ENCODE measurements at regions not wholly inside any gene's neighbourhood (a gene's known extent, or its start where the extent isn't known, plus 50 kb on each side); places are given as distances from the start of the nearest gene placed in this dataset.
"Not testable (repeated sequence)": the region's sequence is repeated elsewhere in the genome, so short reads cannot be mapped to it uniquely, and the experiment has no call there.

DNA sequence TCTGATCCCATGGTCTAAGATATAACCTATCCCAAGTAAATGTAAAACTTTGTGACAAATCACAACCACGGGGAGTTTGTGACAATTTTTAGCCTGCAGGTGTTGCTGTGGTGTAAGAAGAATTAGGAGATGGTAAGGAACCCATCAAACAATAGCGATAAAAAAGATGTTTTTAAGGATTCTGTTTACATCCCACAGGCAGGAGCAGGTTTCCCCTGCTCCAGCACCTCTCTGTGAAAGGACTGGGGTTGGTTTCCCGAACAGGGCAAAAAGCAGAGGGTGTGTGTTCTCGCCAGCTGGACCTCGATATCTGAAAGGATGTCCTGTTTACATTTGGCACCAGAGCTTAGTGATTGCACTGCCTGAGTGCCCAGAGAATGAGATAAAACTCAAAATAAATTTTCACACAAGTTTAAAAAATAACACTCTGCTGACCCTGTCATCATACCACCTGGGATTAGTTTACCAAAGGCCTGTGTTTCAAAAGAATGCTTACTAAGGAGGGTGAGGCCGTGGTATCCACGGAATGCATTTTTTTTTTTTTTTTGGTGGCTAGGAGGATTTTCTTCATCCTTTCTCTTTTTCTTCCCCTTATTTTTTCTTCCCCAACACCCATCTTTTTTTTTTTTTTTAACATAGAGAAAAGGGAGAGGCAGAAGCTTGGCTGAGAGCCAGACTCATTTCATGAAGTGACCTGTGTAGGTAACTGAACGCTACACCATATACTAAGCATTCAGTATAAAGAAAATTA is 151.8 kb upstream of the DPH6 start:
- DNase-seq = no peak

DNA sequence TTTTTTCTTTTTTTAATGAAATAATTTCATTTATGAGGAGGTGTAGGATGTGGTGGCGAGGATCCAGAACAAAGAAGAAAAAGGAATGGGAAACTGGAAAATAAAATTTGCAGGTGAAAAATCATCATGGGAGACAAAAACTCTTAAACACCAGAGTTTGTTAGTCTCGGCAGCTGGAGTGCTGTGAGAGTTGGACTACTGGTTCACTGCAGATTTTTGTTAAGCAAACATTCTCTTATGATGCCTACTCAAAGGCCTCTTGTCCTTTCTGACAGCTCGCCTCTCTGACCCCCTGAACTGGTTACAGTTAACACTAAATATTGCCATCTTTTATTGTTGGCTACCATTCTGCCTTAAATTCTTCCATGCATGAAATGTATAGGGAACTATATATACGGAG is 152.4 kb upstream of the DPH6 start:
- DNase-seq = no peak

DNA sequence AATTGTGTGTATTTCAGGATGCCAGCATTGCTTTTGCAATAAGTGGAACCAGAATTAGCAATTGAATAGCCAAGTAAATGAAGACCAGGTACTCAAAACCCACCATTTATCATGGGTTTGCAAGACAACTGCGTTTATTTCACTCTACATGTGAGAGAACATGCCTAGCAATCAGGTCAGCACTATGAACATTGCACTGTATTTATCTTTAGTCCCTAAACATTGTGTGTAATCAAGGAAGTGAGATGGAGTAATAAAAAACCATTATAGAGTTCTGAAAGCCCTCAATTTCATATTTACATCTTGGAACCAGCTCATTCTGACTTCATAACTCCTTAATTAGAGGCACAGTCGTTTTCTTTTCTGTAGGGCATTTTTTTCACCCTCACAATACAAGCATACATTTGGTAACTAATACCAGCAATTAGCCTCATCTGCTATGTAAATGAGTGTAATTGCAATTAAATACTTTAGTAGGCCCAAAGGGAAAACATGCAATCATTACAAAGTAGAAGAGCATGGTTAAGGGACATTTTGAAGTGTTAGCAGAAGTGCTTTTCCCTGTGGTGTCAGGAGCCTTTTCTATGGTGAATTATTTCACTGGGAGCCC is 153.1 kb upstream of the DPH6 start:
- no peak for DNase-seq

DNA sequence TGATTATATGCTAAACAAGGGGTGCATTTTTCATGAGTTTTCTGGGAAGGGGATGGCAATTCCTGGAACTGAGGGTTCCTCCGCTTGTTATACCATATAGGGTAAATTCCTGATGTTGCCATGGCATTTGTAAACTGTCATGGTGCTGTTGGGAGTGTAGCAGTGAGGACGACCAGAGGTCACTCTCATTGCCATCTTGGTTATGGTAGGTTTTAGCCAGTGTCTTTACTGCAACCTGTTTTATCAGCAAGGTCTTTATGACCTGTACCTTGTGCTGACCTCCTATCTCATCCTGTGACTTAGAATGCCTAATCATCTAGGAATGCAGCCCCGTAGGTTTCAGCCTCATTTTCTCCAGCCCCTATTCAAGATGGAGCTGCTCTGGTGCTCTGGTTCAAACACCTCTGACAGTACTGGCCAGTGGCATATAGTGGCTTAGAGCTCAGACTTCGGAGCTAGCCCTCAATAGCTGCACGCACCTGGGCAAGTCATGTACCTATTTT is 154.2 kb upstream of the DPH6 start:
- not testable (repeated sequence) for DNase-seq

DNA sequence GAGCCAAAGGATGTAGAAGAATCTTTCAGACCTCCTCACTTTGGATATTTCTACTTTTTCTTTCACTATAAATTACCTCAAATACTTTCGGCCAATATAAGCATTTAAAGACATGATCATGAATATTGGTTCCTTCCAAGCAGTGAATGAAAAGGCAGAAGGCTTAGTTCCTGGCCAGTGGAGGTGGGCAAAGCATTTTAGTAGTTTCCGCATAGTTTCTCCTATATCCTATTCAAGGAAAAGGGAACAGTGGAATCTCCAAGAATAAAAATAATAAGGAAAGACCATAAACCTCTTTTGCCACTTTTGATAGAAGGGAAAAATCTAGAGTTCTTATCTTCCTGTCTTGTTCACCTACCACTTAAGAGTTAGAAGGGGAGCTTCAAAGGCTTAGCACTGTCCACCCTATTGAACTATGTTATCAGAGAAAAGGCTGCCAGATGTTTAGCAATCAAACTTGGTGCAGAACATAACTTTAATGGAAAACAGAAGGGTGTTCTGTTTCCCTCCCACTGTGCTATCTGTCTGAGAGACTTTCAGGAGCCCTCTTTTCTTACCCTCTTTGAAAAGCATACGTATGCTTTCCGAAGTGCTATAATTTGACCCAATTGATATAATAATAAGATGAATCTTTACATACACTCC is 155.6 kb upstream of the DPH6 start:
- no peak for DNase-seq

DNA sequence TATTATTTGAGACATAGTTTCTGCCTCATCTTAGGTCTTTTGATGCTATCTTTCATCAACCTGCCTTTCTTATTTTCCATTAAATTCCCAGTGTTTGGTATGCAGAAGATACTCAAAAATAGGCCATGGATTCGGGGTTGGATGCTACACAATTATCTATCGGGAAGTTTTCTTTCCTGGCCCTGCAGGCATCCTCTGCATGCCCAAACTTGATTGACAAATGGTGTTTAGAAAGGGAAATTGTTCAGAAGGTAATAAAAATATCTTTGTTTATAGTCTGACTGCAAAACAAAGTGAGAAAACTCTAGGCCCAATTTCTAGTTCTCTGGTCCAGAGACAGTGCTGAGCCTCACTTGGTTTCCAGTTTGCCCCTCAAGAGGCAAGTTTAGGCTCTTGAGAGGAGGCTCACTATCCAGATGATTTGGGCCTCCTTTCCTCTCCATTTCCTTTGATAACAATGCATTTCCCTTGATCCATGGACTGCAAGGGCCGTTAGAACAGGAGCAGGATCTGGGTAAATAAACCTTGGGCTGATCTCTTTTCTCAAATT is 157.1 kb upstream of the DPH6 start:
- DNase-seq = no peak

DNA sequence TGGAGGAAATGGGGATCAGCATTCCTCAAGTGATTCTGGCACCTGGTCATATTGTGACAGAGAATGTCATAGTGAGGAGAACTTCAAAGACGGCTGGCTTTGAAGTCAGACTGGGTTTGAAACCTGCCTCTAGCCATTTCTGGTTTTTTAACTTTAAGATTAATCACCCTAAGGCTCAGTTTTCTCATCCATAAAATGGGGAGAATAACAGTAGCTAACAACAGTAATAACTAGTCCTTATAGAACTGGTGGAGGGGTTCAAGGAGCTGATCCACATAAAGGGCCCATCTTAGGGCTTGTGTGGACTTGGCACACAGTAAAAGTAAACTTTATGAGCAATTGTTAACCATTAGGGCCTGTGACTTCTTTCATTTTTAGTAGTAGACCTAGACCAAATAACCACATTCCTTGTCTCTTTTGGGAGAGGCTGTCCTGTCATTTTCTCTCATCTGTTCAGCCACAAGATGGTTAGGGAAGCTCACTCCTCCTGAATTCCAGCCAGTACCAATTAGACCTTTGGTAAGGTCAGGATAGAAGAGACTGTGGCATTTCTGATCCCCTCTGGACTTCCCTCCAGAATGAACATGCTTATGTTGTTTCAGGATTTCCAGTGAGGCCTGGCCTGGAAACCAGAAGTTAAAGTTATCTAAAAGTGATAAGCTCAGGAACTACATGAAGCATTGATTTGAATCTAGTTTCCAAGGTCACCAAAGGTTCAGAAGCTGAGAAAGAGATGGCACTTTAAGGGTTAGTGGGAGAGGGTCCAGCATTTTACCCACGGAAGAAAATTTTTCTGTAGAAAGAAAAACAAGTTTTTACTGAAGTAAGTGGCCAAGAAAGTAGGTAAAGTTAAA is 159.3 kb upstream of the DPH6 start:
- DNase-seq = no peak

DNA sequence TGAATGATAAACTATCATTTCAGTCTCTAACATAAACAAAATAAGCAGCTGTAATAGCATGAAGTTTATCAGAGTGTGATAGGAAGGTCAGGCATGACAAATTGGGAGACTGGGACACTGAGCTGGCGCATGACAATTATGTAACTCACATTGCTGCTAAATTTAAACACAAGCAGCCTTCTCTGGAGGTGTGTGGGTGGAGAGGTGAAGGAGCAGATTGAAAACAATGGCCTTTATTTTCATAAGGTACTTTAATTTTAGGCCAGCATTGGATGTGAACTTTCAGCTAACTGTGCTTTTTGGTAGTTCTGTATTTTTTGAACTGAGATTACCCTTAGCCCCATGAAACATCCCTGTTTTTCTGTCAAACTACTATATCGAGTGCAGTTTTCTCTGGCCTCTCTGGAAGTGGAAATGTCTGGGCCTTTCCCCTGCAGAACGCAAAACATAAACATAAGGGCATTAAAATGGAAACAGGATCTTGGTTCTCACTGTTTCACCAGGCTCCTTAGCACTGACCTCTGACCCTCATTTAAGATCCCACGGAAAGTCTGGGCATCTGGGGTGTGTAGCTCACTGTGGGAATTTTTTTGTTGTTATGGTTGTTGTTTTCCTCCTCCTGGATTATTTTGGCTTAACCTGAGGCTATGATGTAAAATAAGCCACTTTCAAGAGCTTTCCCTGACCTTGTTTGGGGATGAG is 160.1 kb upstream of the DPH6 start:
- DNase-seq = no peak

DNA sequence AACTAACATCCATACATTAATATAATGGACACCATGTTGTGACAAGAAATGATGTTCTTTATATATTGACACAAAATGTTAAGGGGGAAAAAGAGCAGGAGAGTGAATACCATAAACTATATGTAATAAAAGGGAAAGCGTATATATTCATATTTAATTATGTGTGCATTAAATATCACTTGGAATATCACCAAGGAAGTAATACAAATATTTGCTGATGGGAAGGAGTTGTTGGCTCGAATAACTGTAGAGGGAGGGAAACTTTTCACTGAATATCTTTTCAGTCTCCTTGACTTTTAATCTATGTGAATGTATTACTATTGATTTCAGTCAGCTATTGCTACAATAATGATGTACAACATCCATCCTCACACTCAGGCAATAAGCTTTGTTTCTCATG is 167.0 kb upstream of the DPH6 start:
- no peak for DNase-seq

DNA sequence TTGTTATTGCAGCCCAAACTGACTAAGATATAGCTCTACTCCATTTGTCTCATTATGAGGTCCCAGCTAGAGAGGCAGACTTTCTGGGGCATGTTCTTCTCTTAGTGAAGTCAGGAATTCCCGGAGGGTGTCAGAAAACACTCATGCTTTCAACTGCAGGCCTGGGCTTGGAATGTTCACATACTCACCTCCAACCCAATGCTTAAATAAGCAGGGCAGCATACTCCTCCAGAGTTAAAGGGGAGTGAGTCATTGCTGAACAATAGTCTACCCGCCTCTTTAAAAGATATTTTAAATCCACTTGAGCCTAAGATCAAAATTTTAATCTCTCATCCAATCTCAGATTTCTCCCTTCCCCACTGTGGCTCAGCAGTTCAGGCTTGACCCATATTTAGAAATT is 167.8 kb upstream of the DPH6 start:
- DNase-seq = no peak

DNA sequence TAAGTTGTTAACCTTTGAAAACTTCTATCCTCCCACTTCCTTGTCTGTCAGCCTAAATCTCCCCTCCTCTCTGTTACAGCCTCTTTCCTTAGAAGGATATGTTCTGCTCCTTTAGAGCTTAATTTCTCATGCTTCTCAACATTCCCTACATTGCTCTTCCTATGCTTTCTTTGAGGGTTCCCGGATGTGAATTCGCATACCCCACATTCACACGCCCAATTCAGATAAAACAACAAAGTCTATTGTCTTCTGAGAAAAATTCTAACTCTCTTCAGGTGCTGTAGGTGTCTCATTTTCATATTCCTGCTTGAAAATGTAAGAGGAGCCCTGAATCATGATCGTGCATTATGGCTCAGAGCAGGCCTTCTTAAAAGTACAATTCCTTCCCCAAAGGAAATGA is 171.8 kb upstream of the DPH6 start:
- no peak for DNase-seq

DNA sequence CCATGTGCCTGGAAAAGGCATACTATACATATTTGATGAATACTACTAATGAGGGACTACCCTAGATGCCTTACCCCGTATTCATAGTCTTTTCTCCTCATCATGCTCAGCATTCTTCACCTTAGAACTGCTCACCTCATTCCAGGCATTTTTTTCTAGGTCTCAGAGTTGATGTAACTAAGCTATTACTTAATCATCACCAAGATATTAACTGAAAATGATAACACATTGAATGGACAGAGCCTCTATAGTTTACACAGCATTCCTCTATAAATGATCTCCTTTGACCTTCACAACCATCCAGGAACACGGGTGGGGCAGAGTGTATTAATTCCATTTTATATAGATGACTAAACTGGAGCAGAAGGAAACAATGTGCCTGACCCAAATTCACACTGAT is 174.1 kb upstream of the DPH6 start:
- DNase-seq = no peak

DNA sequence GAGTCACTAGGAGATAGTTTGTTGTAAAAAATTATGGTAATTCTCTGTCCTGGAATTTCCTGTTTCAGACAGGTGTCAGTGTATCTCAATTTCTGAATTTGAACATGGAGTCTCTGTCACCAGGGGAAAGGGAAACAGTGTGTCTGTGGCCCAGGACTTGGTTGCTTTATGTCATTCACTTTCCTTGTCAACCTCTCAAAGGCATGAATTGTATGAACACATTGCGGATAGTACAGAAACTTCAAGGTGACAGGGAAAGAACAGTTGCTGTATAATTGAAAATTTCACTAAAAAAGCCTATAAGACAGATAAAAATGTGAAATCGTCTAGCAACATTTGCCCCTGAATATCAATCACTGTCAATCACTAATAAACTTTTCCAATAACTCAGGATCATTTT is 175.0 kb upstream of the DPH6 start:
- no peak for DNase-seq

DNA sequence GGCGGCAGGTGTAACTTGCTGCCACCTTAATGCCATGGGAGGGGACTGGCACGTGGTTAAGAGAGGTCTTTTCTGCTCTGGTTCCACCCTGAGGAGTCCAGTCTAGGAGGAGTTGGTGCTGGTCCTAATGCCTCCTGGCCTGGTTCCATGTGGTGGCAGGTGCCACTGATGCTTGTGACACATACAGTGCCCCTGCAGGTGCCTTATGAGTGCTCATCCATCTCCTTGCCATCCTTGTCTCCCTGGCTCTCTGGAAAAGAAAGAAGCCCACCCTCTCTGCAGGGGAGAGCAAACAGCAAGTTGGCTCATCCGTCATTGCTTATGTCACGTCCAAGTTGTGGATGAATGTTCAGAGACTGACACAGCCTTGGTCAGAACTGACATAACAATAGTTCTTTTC is 175.8 kb upstream of the DPH6 start:
- DNase-seq = no peak

DNA sequence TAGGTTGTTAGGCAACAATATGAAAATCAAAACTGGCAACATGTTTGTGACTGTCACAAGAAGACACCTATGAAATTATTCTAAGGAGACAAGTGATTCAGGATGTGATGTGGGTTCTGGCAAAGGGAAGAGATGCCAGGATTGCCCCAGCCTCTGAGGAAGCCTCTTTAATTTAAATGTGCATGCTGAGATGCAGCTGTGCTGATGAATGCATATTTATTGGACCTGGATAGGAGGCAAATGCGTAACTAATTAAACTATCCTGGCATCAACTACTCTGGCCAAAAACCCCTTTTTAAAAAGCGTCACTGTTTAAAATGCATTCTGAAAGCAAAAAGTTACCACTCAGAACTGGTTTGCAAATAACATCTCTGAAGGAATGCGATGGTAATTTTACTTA is 176.5 kb upstream of the DPH6 start:
- DNase-seq = no peak

DNA sequence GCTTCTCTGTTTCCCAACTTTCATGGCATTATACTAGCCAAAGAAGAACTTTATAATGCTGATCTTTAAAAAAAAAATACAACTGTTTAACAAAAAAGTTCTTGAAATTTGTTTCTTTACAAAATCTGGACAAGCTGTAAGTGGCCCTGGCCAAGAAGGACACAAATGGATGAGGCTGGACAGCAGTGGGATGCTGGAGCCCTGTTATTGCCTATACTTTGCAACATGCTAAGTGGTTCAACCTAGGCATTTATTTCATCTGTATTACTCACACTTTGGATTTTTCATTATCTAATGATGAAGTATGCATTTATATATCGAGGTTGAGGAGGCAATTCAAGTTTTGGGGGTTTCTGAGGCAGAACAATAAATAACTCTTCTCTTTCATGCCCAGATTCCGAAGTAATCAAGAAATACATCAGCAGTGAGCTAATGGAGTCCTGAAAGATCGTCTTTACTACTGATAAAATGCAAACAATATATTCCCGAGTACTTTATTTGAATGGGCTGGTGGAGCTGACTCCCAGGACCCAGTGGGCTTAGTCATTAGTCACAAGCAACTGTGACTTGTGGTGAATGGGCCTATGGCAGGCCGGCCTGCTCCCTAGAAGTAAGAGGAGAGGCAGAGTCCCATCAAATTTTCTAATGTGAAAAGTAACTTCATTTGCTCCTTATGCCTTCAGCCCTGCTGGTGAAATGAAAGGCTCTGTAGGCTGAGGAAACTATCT is 177.3 kb upstream of the DPH6 start:
- no peak for DNase-seq

DNA sequence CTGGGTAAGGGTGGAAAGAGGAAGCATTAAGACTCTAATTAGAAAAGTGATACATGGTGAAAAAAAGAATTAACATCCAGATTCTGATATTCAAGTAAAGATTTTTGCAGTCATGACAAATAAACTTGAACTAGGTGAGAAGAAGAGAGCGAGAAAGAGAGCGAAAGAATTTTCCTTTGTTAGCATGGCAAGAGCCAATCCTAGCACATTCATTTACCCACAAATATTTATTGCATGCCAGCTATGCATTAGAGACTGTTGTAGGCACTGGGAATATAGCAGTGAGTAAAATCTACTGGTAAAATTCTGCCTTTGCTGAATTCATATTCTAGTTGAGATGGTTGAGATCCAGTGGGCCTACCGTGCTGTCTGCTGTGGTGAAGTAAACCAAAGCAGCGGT is 177.9 kb upstream of the DPH6 start:
- no peak for DNase-seq

DNA sequence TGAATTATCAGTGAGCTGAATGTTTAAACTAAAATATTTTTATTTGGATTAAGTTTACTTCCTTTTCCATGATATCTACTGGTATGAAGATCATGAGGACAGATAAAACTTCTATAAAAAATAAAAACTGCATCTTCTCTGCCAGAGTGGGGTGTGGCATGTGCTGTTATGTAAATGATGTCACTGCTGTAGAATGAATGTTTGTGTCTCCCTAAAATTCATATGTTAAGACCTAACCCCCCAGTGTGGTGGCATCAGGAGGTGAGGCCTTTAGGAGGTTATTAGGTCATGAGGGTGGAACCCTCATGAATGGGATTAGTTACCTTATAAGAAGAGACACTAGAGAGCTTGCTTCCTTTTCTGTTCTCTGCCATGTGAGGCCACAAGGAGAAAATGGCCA is 178.7 kb upstream of the DPH6 start:
- DNase-seq = no peak

DNA sequence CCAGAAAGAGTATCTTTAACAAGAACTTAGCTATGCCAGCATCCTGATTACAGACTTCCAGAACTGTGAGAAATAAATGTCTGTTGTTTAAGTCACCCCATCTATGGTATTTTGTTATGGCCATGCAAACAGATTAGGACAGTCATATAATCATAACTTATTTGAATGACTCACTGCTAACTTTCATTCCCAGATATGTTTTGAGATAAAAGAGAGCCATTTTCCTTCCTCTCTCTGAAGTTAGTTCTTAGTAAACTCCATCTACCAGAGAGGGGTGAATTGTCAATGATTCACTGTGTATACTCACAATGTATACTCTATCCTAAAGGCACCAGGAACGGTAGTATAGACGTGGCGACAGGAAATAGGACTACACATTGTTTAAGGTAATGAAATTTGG is 179.4 kb upstream of the DPH6 start:
- no peak for DNase-seq

DNA sequence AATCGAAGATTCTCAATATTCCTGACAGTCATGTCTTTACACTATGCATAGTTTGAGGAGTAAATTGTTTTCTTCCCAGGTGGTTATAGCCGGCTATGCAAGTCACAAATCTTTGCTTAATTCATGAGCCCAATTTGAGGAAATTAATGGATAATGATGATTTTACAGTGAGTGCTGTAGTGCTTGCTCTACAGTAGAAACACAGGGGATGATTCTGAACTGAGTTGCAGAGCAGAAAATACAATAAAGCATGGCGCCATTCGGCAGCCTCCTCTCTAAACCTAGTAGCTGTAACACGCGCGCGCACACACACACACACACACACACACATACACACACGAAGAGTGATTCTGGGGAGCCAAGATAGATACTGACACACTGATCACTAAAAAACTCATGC is 181.7 kb upstream of the DPH6 start:
- no peak for DNase-seq

DNA sequence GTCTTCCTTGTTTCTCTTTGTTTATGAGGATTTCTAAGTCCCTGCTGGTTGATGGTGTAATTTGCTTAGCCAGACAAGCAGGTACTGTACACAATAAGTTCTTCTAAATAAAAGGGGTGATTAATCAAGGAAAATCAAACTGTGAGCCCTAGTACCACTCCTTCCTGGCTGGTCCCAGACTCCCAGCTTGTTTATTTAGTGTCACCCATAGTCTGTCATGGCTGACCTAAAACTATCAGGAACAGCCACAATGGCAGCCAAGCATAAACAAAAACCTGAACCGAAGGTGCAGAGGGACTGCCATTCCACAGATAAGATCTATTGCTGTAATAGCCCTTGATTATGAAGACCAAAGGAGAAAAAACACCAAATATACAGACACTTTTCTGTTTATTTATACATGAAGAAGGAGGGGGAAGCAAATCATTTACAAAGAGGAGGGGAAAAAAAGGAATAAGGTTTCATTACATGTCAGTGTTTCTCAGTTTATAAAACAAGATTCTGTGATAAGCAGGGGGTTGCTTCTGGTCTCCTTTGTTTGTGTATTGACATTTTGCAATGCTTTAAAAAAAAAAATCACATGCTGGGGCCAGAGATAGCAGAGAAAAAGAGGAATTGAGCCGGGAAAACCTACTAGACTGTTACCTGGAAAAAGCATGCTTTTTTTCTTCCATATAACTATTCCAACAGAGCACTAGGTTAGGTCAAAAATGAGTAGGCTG is 182.4 kb upstream of the DPH6 start:
- DNase-seq = no peak
